ENCODE measurements at regions not wholly inside any gene's neighbourhood (a gene's known extent, or its start where the extent isn't known, plus 50 kb on each side); places are given as distances from the start of the nearest gene placed in this dataset.

GRCh38 chr10:128546651-128547165, 420.5 kb upstream of the MKI67 start:
- intact Hi-C loops (cut with micrococcal nuclease): no loop called here

GRCh38 chr10:128549101-128549608, 422.9 kb upstream of the MKI67 start:
- intact Hi-C loops (cut with micrococcal nuclease): no loop called here

GRCh38 chr10:128550045-128550444, 423.8 kb upstream of the MKI67 start:
- intact Hi-C loops (cut with micrococcal nuclease): no loop called here

GRCh38 chr10:128551475-128551874, 425.3 kb upstream of the MKI67 start:
- intact Hi-C loops (cut with micrococcal nuclease): no loop called here

- intact Hi-C loops (cut with micrococcal nuclease): no loop called here
Measured at GRCh38 chr10:128553755-128554154, 427.5 kb upstream of the MKI67 start.

GRCh38 chr10:128556182-128557110, 430.2 kb upstream of the MKI67 start:
- intact Hi-C loops (cut with micrococcal nuclease): no loop called here

GRCh38 chr10:128557149-128557710, 431.0 kb upstream of the MKI67 start:
- intact Hi-C loops (cut with micrococcal nuclease): no loop called here

GRCh38 chr10:128560406-128560805, 434.2 kb upstream of the MKI67 start:
- intact Hi-C loops (cut with micrococcal nuclease): no loop called here

GRCh38 chr10:128560993-128561392, 434.8 kb upstream of the MKI67 start:
- intact Hi-C loops (cut with micrococcal nuclease): no loop called here

- intact Hi-C loops (cut with micrococcal nuclease): no loop called here
Measured at GRCh38 chr10:128563387-128563786, 437.2 kb upstream of the MKI67 start.

GRCh38 chr10:128563904-128564303, 437.7 kb upstream of the MKI67 start:
- intact Hi-C loops (cut with micrococcal nuclease): no loop called here

GRCh38 chr10:128566361-128566968, 440.2 kb upstream of the MKI67 start:
- intact Hi-C loops (cut with micrococcal nuclease): no loop called here

- intact Hi-C loops (cut with micrococcal nuclease): no loop called here
Measured at GRCh38 chr10:128567551-128567950, 441.3 kb upstream of the MKI67 start.

- intact Hi-C loops (cut with micrococcal nuclease): no loop called here
Measured at GRCh38 chr10:128568041-128568440, 441.8 kb upstream of the MKI67 start.

GRCh38 chr10:128568491-128568890, 442.3 kb upstream of the MKI67 start:
- intact Hi-C loops (cut with micrococcal nuclease): no loop called here

- intact Hi-C loops (cut with micrococcal nuclease): no loop called here
Measured at GRCh38 chr10:128568990-128569945, 443.0 kb upstream of the MKI67 start.

GRCh38 chr10:128570319-128570995, 444.2 kb upstream of the MKI67 start:
- intact Hi-C loops (cut with micrococcal nuclease): no loop called here

GRCh38 chr10:128571071-128571470, 444.8 kb upstream of the MKI67 start:
- intact Hi-C loops (cut with micrococcal nuclease): no loop called here

GRCh38 chr10:128571745-128572144, 445.5 kb upstream of the MKI67 start:
- intact Hi-C loops (cut with micrococcal nuclease): no loop called here

- intact Hi-C loops (cut with micrococcal nuclease): no loop called here
Measured at GRCh38 chr10:128572696-128573095, 446.5 kb upstream of the MKI67 start.
